NCI-H2081 treated with DMSO at 0.1 percent for 48 hours (cell line): ENCODE measurements at regions not wholly inside any gene's neighbourhood (a gene's known extent, or its start where the extent isn't known, plus 50 kb on each side); places are given as distances from the start of the nearest gene placed in this dataset.

Experiments
- DNase-seq: peaks from one replicate; lab custom pipeline; 2025; lab: John Stamatoyannopoulos, UW

GRCh38 chr15:56307180-56307579 is 58.0 kb upstream of the TEX9 start:
- DNase-seq = peak; percentile 97

GRCh38 chr15:56298723-56299122 is 55.0 kb upstream of the RFX7 start:
- DNase-seq = no peak

- no peak for DNase-seq
These were observed 51.8 kb upstream of the RFX7 start for GRCh38 chr15:56295433-56295832.

DNA sequence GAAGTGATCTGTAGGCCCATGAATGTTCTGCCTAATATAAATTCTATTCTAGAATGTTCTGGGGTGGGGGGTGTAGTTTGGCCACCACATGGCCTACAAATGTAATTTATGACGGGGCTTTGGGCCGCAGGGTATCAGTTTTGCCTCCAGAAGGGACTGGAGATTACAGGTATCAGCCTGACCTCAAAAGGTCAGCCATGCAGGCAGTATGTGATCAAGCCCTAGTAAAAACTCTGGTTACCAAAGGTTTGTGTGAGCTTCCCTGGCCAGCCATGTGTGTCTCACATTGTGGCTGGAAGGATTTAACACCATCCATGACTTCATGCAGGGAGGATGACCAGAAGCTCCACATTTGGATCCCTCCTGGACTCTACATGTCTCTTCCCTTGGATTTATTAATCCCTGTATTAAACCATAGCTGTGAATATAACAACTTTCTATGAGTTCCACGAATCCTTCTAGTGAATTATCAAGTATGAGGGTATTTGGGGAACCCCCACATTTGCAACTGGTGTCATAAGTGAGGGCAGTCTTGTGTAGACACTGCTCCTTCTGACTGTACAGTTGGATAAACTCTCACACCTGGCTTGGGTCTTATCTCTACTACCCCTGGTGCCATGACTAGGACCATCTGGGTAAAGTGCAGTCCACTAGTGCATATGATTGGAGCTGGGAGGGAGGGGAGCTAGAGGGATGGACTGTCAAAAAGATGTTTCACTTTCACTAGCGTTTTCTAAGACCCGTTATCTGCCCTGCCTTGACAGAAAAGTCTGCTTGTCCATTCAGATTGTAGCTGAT is 50.0 kb upstream of the RFX7 start:
- no peak for DNase-seq
